H9 (cell line): ENCODE measurements at regions not wholly inside any gene's neighbourhood (a gene's known extent, or its start where the extent isn't known, plus 50 kb on each side); places are given as distances from the start of the nearest gene placed in this dataset.

ENCODE experiments used
- DNase-seq: peaks from one replicate; pipeline ENCODE4 v3.0.0-alpha.2; 2017
- H2AFZ ChIP-seq: one replicate; pipeline ENCODE4 v1.6.1; 2013; ENCODE audit warnings: mild to moderate bottlenecking, low read length, control low read depth, moderate library complexity
- H2AK5ac ChIP-seq: 2 replicates; pipeline ENCODE4 v1.6.1; 2013; ENCODE audit warnings: low read length, control low read depth, mixed read lengths; ENCODE audit not compliant: insufficient read length
- H2BK120ac ChIP-seq: one replicate; pipeline ENCODE4 v1.6.1; 2013; ENCODE audit warnings: low read depth, mild to moderate bottlenecking, low read length, control low read depth, inconsistent platforms; ENCODE audit not compliant: poor library complexity, severe bottlenecking
- H2BK12ac ChIP-seq: 2 replicates; pipeline ENCODE4 v1.6.1; 2013; ENCODE audit warnings: low read length, control low read depth, mixed read lengths, low read depth; ENCODE audit not compliant: insufficient read length
- H2BK15ac ChIP-seq: 2 replicates; pipeline ENCODE4 v1.6.1; 2013; ENCODE audit warnings: low read depth, low read length, control low read depth
- H2BK20ac ChIP-seq: one replicate; pipeline ENCODE4 v1.6.1; 2013; ENCODE audit warnings: low read depth, mild to moderate bottlenecking, low read length, control low read depth, inconsistent platforms; ENCODE audit not compliant: poor library complexity, severe bottlenecking
- H2BK5ac ChIP-seq: 2 replicates; pipeline ENCODE4 v1.6.1; 2013; ENCODE audit warnings: low read length, control low read depth, mixed read lengths; ENCODE audit not compliant: insufficient read length
- H3K14ac ChIP-seq: 2 replicates; pipeline ENCODE4 v1.6.1; 2013; ENCODE audit warnings: low read length, control low read depth; ENCODE audit not compliant: insufficient read depth
- H3K18ac ChIP-seq: 2 replicates; pipeline ENCODE4 v1.6.1; 2013; ENCODE audit warnings: low read depth, mild to moderate bottlenecking, mixed read lengths, low read length, control low read depth; ENCODE audit not compliant: insufficient read length
- H3K23ac ChIP-seq: 2 replicates; pipeline ENCODE4 v1.6.1; 2013; ENCODE audit warnings: low read length, control low read depth, mixed read lengths, low read depth; ENCODE audit not compliant: insufficient read length
- H3K23me2 ChIP-seq: 2 replicates; pipeline ENCODE4 v1.6.1; 2013; ENCODE audit warnings: low read depth, mild to moderate bottlenecking, mixed read lengths, low read length, control low read depth; ENCODE audit not compliant: insufficient read length, poor library complexity, severe bottlenecking
- H3K27ac ChIP-seq: 2 replicates; pipeline ENCODE4 v1.5.1; 2013; ENCODE audit warnings: low read length, control low read depth, mixed read lengths, low read depth; ENCODE audit not compliant: insufficient read length
- H3K27me3 ChIP-seq: 2 replicates; pipeline ENCODE4 v1.6.1; 2013; ENCODE audit warnings: low read length, control low read depth, inconsistent platforms; ENCODE audit not compliant: insufficient read depth
- H3K4ac ChIP-seq: 2 replicates; pipeline ENCODE4 v1.6.1; 2013; ENCODE audit warnings: low read depth, mild to moderate bottlenecking, control low read depth, inconsistent platforms, low read length, moderate library complexity
- H3K4me1 ChIP-seq: 2 replicates; pipeline ENCODE4 v1.6.1; 2013; ENCODE audit warnings: low read length, control low read depth, inconsistent platforms; ENCODE audit not compliant: insufficient read depth
- H3K4me2 ChIP-seq: 2 replicates; pipeline ENCODE4 v1.6.1; 2013; ENCODE audit warnings: low read length, control low read depth, mixed read lengths; ENCODE audit not compliant: insufficient read length, insufficient read depth
- H3K56ac ChIP-seq: 2 replicates; pipeline ENCODE4 v1.6.1; 2013; ENCODE audit warnings: low read depth, mild to moderate bottlenecking, mixed read lengths, low read length, control low read depth; ENCODE audit not compliant: insufficient read length
- H3K79me1 ChIP-seq: 2 replicates; pipeline ENCODE4 v1.6.1; 2013; ENCODE audit warnings: low read depth, mild to moderate bottlenecking, moderate library complexity, low read length, control low read depth, inconsistent platforms; ENCODE audit not compliant: insufficient read depth, poor library complexity, severe bottlenecking
- H3K79me2 ChIP-seq: 2 replicates; pipeline ENCODE4 v1.6.1; 2013; ENCODE audit warnings: low read length, control low read depth, inconsistent platforms; ENCODE audit not compliant: insufficient read depth
- H3K9ac ChIP-seq: 2 replicates; pipeline ENCODE4 v1.6.1; 2013; ENCODE audit warnings: low read length, control low read depth, mixed read lengths; ENCODE audit not compliant: insufficient read length; ENCODE audit errors: extremely low read depth
- H3K9me3 ChIP-seq: one replicate; pipeline ENCODE4 v1.6.1; 2013; ENCODE audit warnings: low read depth, low read length, inconsistent platforms; ENCODE audit not compliant: control insufficient read depth
- H3T11ph ChIP-seq: one replicate; pipeline ENCODE4 v1.6.1; 2013; ENCODE audit warnings: mild to moderate bottlenecking, low read length, control low read depth, inconsistent platforms
- H4K20me1 ChIP-seq: one replicate; pipeline ENCODE4 v1.6.1; 2013; ENCODE audit not compliant: control insufficient read depth, insufficient read length, insufficient read depth
- H4K5ac ChIP-seq: 2 replicates; pipeline ENCODE4 v1.6.1; 2013; ENCODE audit warnings: low read depth, mild to moderate bottlenecking, mixed read lengths, low read length, control low read depth; ENCODE audit not compliant: insufficient read length
- H4K8ac ChIP-seq: replicated peaks from 2 replicates; pipeline ENCODE4 v1.6.1; 2013; ENCODE audit warnings: low read length, control low read depth, mixed read lengths, low read depth; ENCODE audit not compliant: insufficient read length
- H4K91ac ChIP-seq: 2 replicates; pipeline ENCODE4 v1.6.1; 2013; ENCODE audit warnings: low read depth, mild to moderate bottlenecking, moderate library complexity, mixed read lengths, low read length, control low read depth; ENCODE audit not compliant: insufficient read length
- H3K27ac Mint-ChIP-seq, 3 experiments: 2 replicates in 2 of 3; 3 replicates in 1 of 3; pipeline ENCODE4 v1.8.0; 2020 to 2021; ENCODE audit warnings: mixed read lengths in 3 of 3, mild to moderate bottlenecking in 1 of 3, moderate library complexity in 1 of 3
- H3K27me3 Mint-ChIP-seq: 2 replicates; pipeline ENCODE4 v1.8.0; 2021; ENCODE audit warnings: low read depth, mild to moderate bottlenecking, moderate library complexity, mixed read lengths
- H3K36me3 Mint-ChIP-seq, 3 experiments: 2 replicates in 2 of 3; 3 replicates in 1 of 3; pipeline ENCODE4 v1.8.0; 2020 to 2021; ENCODE audit warnings: low read depth in 3 of 3, mixed read lengths in 3 of 3; ENCODE audit not compliant: insufficient read depth in 1 of 3
- H3K4me1 Mint-ChIP-seq, 2 experiments: 2 replicates each; pipeline ENCODE4 v1.8.0; 2020; ENCODE audit warnings: mixed read lengths in 2 of 2
- H3K4me3 Mint-ChIP-seq, 2 experiments: 2 replicates in 1 of 2; 3 replicates in 1 of 2; pipeline ENCODE4 v1.8.0; 2020 to 2021; ENCODE audit warnings: mild to moderate bottlenecking in 2 of 2, mixed read lengths in 2 of 2, moderate library complexity in 1 of 2
- H3K9me3 Mint-ChIP-seq, 2 experiments: 2 replicates in 1 of 2; 3 replicates in 1 of 2; pipeline ENCODE4 v1.8.0; 2020; ENCODE audit warnings: mild to moderate bottlenecking in 2 of 2, mixed read lengths in 2 of 2, moderate library complexity in 1 of 2
- WGBS: extraction: QIAGEN DNeasy Blood & Tissue Kit; methylation state at CpG from one replicate; pipeline ENCODE4 v1.1.7; 2013; ENCODE audit warnings: missing lambda C conversion rate, low lambda C conversion rate, mixed read lengths; ENCODE audit not compliant: insufficient read length; ENCODE audit errors: extremely low coverage; 5-methylcytosine and 5-hydroxymethylcytosine counted together
- TF ChIP-seq, protein P1 (sequence below): fragments of 200-600 bp; sonication (generic); conservative IDR thresholded peaks from 3 replicates; pipeline ENCODE4 v1.8.0; 2021; ENCODE audit warnings: antibody characterized with exemption, mild to moderate bottlenecking

DNA sequence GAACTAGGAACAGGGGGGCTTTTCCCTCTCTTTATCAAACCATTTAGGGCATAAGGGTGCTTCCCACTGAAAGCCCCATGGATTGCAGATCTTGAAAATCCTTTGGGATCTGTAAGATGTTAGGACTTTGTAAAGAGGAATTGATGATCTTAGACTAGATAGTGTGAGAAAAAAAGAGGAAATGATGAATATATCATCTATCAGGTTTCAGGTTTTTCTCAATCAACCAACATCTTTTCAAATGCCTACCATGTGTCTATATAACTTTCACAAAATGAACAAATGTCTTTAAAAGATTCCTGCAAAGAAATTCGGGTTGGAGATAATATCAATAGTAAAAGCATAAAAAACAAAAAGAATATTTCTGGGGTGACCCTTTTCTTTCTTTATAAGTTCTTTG, 50.1 kb downstream of the KCNC4 start:
- H4K8ac ChIP-seq, result no peak overlapping the region
- H3K4me1 Mint-ChIP-seq, result peaks cover 7 to 10% of the 10 kb centered on the region in 2 experiments
- no peaks in the 10 kb centered on the region for H3K79me1 ChIP-seq
- H3K9me3 Mint-ChIP-seq, result no peaks in the 10 kb centered on the region
- H2BK20ac ChIP-seq, result no peak overlapping the region
- H3K14ac ChIP-seq, result no peak overlapping the region
- no peak overlapping the region for H3K56ac ChIP-seq
- DNase-seq, result no peak
- H2BK120ac ChIP-seq, result no peak overlapping the region
- no peak overlapping the region for H4K91ac ChIP-seq
- no peaks in the 10 kb centered on the region for H3K36me3 Mint-ChIP-seq
- no peaks in the 10 kb centered on the region for H3K79me2 ChIP-seq
- no peaks in the 10 kb centered on the region for H4K20me1 ChIP-seq
- H2AFZ ChIP-seq, result no peak overlapping the region
- no peak overlapping the region for H3K4me3 Mint-ChIP-seq
- WGBS, result no CpG with 5 or more reads among the region's 1 CpG
- no peak overlapping the region for H3K23ac ChIP-seq
- no peak overlapping the region for H3K27ac ChIP-seq
- no peak overlapping the region for H3K27ac Mint-ChIP-seq
- no peaks in the 10 kb centered on the region for H3K23me2 ChIP-seq
- H3K9ac ChIP-seq, result no peak overlapping the region
- no peak overlapping the region for H3K18ac ChIP-seq
- H3K4ac ChIP-seq, result no peak overlapping the region
- no peak overlapping the region for H3T11ph ChIP-seq
- no peaks in the 10 kb centered on the region; the same call in 1 of the 2 replicates for H3K27me3 ChIP-seq
- TF ChIP-seq, protein P1, sequence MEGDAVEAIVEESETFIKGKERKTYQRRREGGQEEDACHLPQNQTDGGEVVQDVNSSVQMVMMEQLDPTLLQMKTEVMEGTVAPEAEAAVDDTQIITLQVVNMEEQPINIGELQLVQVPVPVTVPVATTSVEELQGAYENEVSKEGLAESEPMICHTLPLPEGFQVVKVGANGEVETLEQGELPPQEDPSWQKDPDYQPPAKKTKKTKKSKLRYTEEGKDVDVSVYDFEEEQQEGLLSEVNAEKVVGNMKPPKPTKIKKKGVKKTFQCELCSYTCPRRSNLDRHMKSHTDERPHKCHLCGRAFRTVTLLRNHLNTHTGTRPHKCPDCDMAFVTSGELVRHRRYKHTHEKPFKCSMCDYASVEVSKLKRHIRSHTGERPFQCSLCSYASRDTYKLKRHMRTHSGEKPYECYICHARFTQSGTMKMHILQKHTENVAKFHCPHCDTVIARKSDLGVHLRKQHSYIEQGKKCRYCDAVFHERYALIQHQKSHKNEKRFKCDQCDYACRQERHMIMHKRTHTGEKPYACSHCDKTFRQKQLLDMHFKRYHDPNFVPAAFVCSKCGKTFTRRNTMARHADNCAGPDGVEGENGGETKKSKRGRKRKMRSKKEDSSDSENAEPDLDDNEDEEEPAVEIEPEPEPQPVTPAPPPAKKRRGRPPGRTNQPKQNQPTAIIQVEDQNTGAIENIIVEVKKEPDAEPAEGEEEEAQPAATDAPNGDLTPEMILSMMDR, result no peak
- H2BK15ac ChIP-seq, result no peak overlapping the region
- no peak overlapping the region for H2AK5ac ChIP-seq
- H4K5ac ChIP-seq, result no peak overlapping the region
- H3K4me2 ChIP-seq, result no peak overlapping the region
- H3K9me3 ChIP-seq, result no peaks in the 10 kb centered on the region
- no peak overlapping the region for H2BK5ac ChIP-seq
- H2BK12ac ChIP-seq, result no peak overlapping the region
- H3K4me1 ChIP-seq, result no peaks in the 10 kb centered on the region
- peaks cover 24% of the 10 kb centered on the region for H3K27me3 Mint-ChIP-seq
